GM21723 (cell line): ENCODE measurements at regions not wholly inside any gene's neighbourhood (a gene's known extent, or its start where the extent isn't known, plus 50 kb on each side); places are given as distances from the start of the nearest gene placed in this dataset.
"Not testable (repeated sequence)": the region's sequence is repeated elsewhere in the genome, so short reads cannot be mapped to it uniquely, and the experiment has no call there.

Experiments used
- ATAC-seq: cut with Tn5 transposase; IDR thresholded peaks from one replicate; pipeline ENCODE4 v1.9.1; 2021; ENCODE audit warnings: mild to moderate bottlenecking, moderate library complexity; ENCODE audit not compliant: unreplicated experiment

DNA sequence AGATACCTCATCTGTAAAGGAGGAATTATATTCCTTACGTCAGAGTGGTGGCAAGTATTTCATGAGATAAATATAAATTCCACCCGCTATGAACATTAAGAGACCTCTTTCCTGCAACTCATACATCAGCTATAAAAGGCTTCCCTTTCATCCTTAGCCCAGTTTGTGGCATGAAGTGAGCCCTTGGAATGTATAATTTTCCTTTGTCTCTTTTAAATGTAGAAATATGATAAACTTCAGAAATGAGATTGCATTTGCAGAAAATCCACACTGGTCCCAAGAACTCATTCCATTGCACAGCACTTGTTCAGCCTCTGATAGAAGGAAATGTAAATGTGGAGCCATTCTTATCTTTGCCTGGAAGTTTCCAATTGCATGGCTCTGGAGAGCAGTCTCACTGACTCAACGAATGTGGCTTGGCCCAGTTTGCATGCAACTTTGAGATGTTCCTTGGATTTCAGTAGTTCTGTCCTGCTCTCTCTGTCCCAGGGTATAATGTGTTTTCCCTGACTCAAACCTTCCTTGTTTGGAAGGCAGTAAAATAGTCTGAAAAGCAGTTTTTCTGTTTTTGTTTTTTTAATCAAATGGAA, 746.4 kb downstream of the CDH11 start:
- no peak for ATAC-seq

DNA sequence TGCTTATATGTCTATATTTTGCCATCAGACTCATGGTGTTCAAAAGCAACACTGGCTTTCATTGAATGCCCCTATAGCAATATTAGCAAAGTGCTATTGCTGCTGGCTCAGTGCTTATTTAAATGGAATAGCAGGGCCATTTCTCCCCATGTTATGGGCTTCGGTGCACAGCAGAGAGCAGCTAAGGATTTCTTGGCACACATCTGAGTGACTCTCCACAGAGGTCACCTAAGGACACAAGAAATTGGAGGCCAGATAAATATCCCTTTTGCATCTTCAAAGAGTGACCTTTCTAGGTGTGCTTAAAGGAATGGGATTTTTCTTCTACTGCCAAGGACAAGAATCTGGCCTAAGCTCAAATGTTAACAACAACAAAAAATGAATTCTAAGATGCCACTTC, 751.8 kb downstream of the CDH11 start:
- ATAC-seq, result no peak

DNA sequence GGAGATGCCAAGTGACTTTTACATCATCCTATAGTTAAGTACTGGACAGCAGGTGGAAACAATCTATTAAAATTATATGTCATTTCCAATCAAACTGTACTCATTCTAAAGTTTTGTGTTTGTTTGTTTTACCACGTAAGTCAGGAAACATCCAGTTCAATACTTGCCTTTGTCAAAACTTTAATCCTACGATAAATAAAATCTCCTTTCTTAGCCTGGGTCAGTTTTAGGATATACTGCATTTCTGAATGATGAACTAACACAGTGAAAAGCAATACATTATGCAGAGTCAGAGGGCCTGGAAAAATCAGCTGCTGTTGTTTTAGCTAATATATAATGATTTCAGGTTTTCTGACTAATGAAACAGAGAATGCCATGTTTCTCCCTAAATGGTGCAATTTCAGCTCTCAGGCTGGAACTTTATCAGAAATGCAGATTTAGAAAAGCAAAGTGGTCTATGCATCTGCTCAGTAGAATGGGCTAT, 756.4 kb downstream of the CDH11 start:
- no peak for ATAC-seq

DNA sequence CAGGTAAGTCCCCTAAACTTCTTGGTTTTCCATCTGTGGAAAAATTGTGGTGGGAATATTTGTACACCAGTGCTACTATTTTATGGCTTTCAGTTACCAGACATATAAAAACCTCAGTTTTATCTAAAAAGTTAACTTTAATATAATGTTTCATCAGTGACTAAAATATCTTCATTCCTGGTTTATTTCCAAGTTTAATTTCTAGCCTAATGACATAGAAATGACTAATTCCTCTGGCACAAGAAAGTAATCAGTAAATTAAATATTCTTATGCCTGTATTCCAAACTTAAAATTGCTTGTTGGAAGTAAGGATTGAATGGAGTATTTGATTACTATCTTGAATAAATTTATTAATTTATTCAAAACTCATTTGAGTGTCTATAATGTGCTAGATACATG, 757.0 kb downstream of the CDH11 start:
- no peak for ATAC-seq

DNA sequence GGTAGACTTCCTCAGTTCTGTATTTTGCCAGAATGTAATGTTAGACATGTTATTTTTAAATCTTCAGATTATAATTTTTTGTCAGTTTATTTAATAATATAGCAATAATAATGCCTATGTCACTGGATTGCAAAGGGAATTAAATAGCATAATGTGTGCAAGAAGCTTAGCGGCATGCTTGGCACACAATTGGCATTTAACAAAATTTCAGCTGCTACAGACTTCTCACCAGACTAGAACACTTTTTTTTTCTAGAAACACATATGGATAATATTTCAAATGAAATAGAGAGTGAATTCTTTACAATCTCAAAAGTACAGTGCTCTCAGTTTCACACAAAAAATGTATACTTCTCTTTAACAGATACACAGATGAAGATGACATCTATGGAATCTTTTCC, 757.4 kb downstream of the CDH11 start:
- no peak for ATAC-seq

DNA sequence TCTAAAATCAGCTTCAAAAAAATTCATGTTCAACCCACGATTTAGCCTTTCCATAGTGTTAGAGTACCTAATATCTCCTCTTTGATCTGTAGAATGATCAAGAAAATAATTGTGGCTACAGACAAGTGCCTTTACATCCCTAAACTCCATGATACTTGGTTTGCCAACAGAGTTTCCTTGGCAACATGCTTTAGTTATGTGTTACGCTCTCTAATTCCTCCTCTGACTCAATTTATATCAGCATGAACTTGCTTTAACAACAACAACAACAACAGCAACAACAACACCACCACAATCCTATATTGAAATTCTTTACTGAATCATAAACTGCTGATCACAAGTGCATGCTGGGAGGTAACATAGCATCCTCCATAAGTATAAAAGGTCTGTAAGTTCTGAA, 757.8 kb downstream of the CDH11 start:
- no peak for ATAC-seq

DNA sequence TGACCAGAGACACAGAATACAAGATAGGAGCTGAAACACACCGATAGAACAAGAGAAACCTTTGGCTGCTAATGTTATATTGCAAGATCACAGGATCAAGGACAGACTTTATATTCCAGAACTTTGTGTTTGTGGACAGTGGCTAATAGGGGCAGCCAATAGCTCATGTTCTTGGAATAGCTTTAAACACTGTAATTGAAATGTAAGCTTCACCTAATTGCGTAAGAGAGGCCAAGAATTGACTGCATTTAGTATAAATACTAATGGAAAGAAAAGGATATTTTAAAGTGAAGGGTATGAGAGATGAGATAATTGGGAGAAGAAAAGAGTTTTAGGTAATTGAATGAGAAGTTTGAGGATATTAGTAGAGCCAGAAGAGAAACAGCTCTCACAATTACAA, 758.8 kb downstream of the CDH11 start:
- ATAC-seq, result no peak

DNA sequence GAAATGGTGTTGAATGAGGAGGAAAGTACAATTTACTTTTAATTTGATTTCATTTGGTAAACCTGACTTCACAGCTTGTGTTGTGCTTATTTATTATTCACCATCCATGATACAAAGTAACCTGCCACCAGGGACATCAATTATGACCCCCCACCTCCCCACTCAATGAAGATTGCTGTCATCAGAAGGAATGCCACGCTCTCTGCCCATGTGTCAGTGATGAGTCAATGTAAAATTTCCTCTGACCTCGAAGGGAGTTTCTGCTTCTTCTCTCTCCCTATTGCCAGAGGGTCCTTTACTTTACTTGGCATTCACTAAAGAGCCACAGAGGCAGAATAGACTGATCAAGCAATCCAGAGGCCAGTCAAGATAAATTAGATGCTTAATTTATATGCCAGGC, 759.7 kb downstream of the CDH11 start:
- ATAC-seq, result no peak

DNA sequence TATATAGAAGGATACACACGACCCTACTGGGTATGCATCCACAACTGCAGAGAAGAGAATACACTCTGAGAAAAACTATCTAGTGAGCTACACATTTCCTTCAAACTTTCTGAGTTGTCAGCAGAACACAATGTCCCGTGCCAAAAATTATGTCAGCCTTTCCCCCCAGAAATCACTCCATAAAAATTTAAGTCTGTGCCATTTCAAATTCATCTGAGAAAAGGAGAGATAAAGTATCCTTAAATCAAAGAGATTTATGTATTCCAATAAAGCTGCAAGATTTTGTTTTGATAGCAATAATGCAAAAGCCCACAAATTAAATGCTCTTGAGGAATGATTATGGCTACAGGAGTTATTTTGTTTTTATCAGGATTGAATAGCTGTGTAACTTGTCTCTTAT, 760.1 kb downstream of the CDH11 start:
- ATAC-seq, result no peak

DNA sequence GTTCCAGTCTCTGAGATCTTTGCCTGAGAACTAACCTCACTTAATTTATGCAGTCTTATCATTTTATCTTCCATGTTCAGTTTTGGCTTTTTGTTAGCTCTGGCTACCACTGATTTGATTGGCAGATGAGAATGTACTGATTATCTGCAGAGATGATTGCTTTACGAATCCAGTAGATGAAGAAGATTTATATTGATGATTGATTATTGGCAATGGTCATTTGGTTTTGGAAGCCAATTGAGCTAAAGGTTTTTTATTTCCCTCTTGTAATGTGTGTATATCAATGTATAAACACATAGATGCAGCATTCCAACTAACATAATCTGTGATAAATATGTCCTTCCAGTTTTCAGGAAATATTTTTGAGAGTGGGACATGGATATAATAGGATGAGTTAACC, 763.6 kb downstream of the CDH11 start:
- ATAC-seq, result no peak

DNA sequence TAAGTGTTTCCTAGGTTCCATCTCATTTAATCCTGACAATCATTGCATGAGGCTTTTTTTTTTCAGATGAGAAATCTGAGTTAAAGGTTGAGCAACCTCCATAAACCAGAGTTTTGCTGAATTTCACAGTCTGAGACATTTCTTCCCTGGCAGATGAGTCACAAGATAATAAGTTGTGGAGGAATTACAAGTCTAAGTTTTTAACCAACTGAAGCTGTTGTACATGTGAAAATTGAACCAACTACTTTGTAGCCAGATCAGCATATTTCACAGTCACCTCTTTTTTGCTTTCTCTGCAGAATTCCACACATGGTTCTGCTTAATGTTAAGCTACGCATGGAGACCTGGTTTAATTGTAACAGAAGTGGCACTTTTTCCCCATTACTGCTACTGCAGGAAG, 765.6 kb downstream of the CDH11 start:
- ATAC-seq, result no peak

DNA sequence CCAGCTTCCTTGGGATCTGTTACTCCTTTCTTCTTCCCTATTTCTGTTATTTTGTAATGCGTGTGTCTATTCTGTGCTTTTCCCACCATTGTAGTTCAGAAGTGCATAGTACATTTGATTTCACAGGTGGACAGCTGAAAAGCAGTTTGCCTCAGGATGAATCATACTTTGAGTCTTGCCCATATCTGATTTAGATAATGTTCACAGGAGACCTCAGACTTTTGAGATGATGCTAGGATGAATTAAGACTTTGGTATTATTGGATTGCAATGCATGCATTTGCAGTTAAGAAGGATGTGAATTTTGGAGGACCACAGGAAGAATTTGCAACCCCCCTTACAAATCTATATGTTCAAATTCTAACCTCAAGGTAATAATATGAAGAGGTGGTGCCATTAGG, 769.6 kb downstream of the CDH11 start:
- ATAC-seq, result no peak

DNA sequence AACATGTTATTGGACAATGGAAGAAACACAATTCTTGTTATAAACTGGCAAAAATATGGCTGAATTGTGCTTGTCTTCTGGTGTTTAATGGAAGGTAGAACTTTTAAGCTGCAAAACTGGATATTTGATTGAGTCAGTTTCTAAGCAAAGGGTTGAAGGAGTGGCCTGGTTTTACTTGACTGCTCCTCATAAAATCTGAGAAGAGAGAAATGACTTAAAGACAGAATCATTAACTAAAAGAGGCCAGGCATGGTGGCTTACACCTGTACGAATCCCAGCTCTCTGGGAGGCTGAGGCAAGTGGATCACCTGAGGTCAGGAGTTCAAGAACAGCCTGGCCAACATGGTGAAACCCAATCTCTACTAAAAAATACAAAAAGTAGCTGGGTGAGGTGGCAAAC, 770.7 kb downstream of the CDH11 start:
- ATAC-seq, result no peak

DNA sequence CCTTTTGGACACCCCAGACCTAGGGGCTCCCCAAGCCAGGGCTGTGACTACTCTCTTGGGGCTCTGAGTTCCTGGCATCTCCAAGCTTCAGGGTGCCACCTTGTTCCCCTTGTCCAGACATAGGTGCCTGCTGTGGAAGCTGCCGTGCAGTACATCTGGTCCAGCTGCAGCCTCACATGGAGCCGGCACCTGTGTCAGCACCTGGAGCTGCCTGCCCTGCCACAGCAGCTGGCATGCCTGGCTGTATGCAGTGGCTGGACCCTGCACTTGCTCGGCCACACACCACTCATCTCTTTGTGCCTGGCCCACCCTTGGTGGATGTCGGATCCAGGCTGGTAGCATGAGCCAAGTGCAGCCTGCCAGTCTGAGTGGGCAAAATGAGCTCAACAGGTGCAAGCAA, 775.8 kb downstream of the CDH11 start:
- no peak for ATAC-seq

DNA sequence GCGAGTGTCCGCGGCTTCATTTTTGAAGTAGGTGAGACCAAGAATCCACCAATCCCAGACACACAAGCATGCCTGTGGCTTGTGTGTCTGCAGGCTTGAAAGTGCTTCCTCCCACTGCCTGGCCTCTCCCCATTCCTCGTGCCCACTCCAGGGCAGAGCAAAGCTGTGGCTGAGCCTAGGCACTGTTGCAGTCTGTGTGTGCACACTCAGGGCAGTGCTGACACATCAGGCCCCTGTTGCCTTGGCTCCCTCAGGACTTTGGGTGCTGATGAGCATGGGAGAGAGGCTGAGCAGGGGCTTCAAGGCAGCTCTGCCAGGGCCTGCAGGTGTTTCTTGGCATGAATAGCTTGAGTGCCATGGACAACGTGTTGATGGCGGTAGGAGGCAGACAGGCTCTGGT, 776.7 kb downstream of the CDH11 start:
- no peak for ATAC-seq

DNA sequence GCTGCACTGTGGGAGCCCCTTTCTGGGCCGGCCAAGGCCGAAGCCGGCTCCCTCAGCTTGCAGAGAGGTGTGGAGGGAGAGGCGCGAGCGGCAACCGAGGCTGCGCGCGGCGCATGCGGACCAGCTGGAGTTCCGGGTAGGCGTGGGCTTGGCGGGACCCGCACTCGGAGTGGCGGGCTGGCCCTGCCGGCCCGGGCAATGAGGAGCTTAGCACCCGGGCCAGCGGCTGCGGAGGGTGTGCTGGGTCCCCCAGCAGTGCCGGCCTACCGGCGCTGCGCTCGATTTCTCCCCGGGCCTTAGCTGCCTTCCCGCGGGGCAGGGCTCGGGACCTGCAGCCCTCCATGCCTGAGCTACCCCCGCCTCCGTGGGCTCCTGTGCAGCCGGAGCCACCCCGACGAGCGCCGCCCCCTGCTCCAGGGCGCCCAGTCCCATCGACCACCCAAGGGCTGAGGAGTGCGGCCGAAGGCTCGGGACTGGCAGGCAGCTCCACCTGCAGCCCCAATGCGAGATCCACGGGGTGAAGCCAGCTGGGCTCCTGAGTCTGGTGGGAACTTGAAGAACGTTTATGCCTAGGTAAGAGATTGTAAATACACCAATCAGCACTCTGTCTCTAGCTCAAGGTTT, 777.9 kb downstream of the CDH11 start:
- not testable (repeated sequence) for ATAC-seq

DNA sequence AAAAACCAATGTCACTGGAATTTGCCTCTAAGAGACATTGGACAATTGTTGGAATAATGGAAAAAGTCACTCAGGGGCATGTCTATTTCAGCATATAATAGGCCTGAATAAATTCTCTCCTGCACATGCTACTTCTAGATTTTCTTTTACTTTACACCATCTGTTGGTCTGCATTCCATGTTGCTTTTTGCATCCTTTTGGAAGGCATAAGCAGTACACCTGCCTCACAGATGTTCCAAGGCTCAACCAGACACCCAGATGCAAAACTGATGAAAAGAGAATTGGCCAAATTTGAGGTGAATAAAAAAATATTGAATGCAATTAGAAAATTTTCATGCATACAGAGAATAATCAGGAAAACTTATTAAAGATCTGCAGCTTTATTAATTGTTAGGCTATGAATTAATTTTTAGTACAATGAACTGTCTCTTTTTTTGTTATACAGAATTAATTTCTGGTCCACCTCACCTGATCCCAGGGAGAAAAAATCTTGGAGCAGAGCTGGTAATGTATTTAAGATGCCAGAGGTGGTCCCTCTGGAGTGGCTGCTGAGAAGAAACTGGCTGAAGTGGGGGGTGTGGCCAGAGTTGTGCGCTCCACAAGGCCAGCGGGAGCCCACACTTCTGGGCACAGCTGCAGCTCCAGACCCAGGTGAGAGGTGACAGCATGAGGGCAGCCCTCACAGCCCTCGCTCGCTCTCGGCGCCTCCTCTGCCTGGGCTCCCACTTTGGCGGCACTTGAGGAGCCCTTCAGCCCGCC, 778.6 kb downstream of the CDH11 start:
- ATAC-seq, result no peak

DNA sequence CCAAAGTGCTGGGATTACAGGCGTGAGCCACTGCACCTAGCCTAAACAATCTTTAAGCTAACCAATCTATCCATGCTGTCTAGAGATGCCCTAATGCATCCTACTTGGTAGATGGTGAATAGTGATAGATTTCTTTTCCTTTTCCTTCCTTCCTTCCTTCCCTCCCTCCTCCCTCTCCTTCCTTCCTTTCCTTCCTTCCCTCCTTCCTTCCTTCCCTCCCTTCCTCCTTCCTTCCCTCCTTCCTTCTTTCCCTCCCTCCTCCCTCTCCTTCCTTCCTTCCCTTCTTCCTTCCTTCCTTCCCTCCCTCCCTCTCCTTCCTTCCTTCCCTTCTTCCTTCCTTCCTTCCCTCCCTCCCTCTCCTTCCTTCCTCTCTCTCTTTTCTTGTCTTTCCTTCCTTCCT, 780.5 kb downstream of the CDH11 start:
- not testable (repeated sequence) for ATAC-seq

DNA sequence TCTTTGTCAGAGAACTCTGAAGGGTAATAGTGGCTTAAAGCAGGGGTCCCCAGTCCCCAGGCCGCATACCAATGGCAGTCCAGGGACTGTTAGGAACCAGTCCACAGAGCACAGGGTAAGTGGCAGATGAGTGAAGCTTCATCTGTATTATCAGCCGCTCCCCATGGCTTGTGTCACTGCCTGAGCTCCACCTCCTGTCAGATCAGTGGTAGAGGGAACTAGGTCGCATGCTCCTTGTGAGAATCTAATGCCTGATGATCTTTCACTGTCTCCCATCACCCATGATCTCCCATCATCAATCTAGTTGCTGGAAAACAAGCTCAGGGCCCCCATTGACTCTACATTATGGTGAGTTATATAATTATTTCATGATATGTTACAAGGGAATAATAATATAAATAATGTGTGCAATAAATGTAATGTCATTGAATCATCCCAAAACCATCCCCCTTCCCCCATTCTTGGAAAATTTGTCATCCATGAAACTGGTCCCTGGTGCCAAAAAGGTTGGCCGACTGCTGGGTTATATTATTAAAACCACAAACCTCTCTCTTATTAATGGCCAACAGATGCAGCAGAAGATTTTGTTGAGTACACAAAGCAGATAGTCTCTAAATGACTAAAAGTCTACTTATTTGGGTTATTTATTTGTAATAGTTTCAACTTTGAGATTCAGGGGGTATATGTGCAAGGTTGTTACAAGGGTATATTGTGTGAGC, 782.7 kb downstream of the CDH11 start:
- no peak for ATAC-seq

DNA sequence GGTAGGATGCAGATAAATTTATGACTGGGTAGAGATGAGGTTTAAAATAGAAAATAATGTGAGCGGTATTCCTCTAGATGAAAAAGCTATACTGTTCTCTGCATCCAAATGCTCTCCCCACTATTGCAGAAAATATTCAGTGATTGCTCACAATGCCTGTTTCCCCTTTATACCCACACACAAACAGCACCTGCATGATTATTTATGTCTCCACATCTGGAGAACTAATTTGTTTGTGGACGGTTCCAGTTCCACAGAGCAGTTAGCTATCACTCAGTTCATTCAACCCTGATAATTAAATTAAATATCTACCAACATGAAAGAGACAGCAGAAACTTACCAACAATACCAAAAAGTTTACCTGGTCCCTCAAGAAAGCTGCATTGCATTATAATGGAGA, 800.0 kb downstream of the CDH11 start:
- ATAC-seq, result no peak

DNA sequence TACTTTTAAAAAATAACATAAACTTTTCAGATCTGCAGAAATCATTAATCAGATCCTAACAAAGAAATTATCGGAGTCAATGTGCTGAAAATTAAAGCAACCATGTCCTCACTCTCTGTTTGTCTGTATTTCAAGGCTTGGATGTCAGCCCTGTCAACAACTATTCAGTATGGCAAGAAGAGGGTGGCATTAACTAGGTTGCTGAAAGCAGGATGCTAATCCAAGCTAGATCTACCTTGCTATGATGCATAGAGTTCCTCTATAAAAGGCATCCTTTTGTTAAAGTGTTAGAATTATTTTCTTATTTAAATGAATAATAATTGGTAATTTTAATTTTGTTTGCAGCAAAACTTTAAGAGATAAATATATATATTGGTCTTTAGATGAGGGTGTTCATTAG, 800.8 kb downstream of the CDH11 start:
- ATAC-seq, result no peak

DNA sequence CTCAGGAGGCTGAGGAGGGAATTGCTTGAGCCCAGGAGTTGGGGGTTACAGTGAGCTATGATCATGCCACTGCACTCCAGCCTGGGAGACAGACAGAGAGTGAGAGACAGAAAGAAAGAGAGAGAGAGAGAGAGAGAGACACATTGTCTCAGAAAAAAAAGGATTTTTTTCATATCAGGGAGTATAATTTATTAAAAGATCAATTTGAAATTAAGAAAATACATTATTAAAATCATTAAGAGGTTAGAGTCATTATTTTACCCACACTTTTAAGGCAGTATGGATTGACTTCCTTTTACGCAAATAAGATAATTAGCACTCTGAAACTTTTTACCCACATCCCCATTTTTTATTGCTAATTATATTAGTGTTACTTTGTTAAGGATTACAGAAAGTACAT, 804.3 kb downstream of the CDH11 start:
- no peak for ATAC-seq
